H9 (cell line): ENCODE measurements at regions not wholly inside any gene's neighbourhood (a gene's known extent, or its start where the extent isn't known, plus 50 kb on each side); places are given as distances from the start of the nearest gene placed in this dataset.

ENCODE experiments used
- DNase-seq: peaks from one replicate; pipeline ENCODE4 v3.0.0-alpha.2; 2017
- H2AFZ ChIP-seq: one replicate; pipeline ENCODE4 v1.6.1; 2013; ENCODE audit warnings: mild to moderate bottlenecking, low read length, control low read depth, moderate library complexity
- H2AK5ac ChIP-seq: 2 replicates; pipeline ENCODE4 v1.6.1; 2013; ENCODE audit warnings: low read length, control low read depth, mixed read lengths; ENCODE audit not compliant: insufficient read length
- H2BK120ac ChIP-seq: one replicate; pipeline ENCODE4 v1.6.1; 2013; ENCODE audit warnings: low read depth, mild to moderate bottlenecking, low read length, control low read depth, inconsistent platforms; ENCODE audit not compliant: poor library complexity, severe bottlenecking
- H2BK12ac ChIP-seq: 2 replicates; pipeline ENCODE4 v1.6.1; 2013; ENCODE audit warnings: low read length, control low read depth, mixed read lengths, low read depth; ENCODE audit not compliant: insufficient read length
- H2BK15ac ChIP-seq: 2 replicates; pipeline ENCODE4 v1.6.1; 2013; ENCODE audit warnings: low read depth, low read length, control low read depth
- H2BK20ac ChIP-seq: one replicate; pipeline ENCODE4 v1.6.1; 2013; ENCODE audit warnings: low read depth, mild to moderate bottlenecking, low read length, control low read depth, inconsistent platforms; ENCODE audit not compliant: poor library complexity, severe bottlenecking
- H2BK5ac ChIP-seq: 2 replicates; pipeline ENCODE4 v1.6.1; 2013; ENCODE audit warnings: low read length, control low read depth, mixed read lengths; ENCODE audit not compliant: insufficient read length
- H3K14ac ChIP-seq: 2 replicates; pipeline ENCODE4 v1.6.1; 2013; ENCODE audit warnings: low read length, control low read depth; ENCODE audit not compliant: insufficient read depth
- H3K18ac ChIP-seq: 2 replicates; pipeline ENCODE4 v1.6.1; 2013; ENCODE audit warnings: low read depth, mild to moderate bottlenecking, mixed read lengths, low read length, control low read depth; ENCODE audit not compliant: insufficient read length
- H3K23ac ChIP-seq: 2 replicates; pipeline ENCODE4 v1.6.1; 2013; ENCODE audit warnings: low read length, control low read depth, mixed read lengths, low read depth; ENCODE audit not compliant: insufficient read length
- H3K23me2 ChIP-seq: 2 replicates; pipeline ENCODE4 v1.6.1; 2013; ENCODE audit warnings: low read depth, mild to moderate bottlenecking, mixed read lengths, low read length, control low read depth; ENCODE audit not compliant: insufficient read length, poor library complexity, severe bottlenecking
- H3K27ac ChIP-seq: 2 replicates; pipeline ENCODE4 v1.5.1; 2013; ENCODE audit warnings: low read length, control low read depth, mixed read lengths, low read depth; ENCODE audit not compliant: insufficient read length
- H3K27me3 ChIP-seq: 2 replicates; pipeline ENCODE4 v1.6.1; 2013; ENCODE audit warnings: low read length, control low read depth, inconsistent platforms; ENCODE audit not compliant: insufficient read depth
- H3K4ac ChIP-seq: 2 replicates; pipeline ENCODE4 v1.6.1; 2013; ENCODE audit warnings: low read depth, mild to moderate bottlenecking, control low read depth, inconsistent platforms, low read length, moderate library complexity
- H3K4me1 ChIP-seq: 2 replicates; pipeline ENCODE4 v1.6.1; 2013; ENCODE audit warnings: low read length, control low read depth, inconsistent platforms; ENCODE audit not compliant: insufficient read depth
- H3K4me2 ChIP-seq: 2 replicates; pipeline ENCODE4 v1.6.1; 2013; ENCODE audit warnings: low read length, control low read depth, mixed read lengths; ENCODE audit not compliant: insufficient read length, insufficient read depth
- H3K56ac ChIP-seq: 2 replicates; pipeline ENCODE4 v1.6.1; 2013; ENCODE audit warnings: low read depth, mild to moderate bottlenecking, mixed read lengths, low read length, control low read depth; ENCODE audit not compliant: insufficient read length
- H3K79me1 ChIP-seq: 2 replicates; pipeline ENCODE4 v1.6.1; 2013; ENCODE audit warnings: low read depth, mild to moderate bottlenecking, moderate library complexity, low read length, control low read depth, inconsistent platforms; ENCODE audit not compliant: insufficient read depth, poor library complexity, severe bottlenecking
- H3K79me2 ChIP-seq: 2 replicates; pipeline ENCODE4 v1.6.1; 2013; ENCODE audit warnings: low read length, control low read depth, inconsistent platforms; ENCODE audit not compliant: insufficient read depth
- H3K9ac ChIP-seq: 2 replicates; pipeline ENCODE4 v1.6.1; 2013; ENCODE audit warnings: low read length, control low read depth, mixed read lengths; ENCODE audit not compliant: insufficient read length; ENCODE audit errors: extremely low read depth
- H3K9me3 ChIP-seq: one replicate; pipeline ENCODE4 v1.6.1; 2013; ENCODE audit warnings: low read depth, low read length, inconsistent platforms; ENCODE audit not compliant: control insufficient read depth
- H3T11ph ChIP-seq: one replicate; pipeline ENCODE4 v1.6.1; 2013; ENCODE audit warnings: mild to moderate bottlenecking, low read length, control low read depth, inconsistent platforms
- H4K20me1 ChIP-seq: one replicate; pipeline ENCODE4 v1.6.1; 2013; ENCODE audit not compliant: control insufficient read depth, insufficient read length, insufficient read depth
- H4K5ac ChIP-seq: 2 replicates; pipeline ENCODE4 v1.6.1; 2013; ENCODE audit warnings: low read depth, mild to moderate bottlenecking, mixed read lengths, low read length, control low read depth; ENCODE audit not compliant: insufficient read length
- H4K8ac ChIP-seq: replicated peaks from 2 replicates; pipeline ENCODE4 v1.6.1; 2013; ENCODE audit warnings: low read length, control low read depth, mixed read lengths, low read depth; ENCODE audit not compliant: insufficient read length
- H4K91ac ChIP-seq: 2 replicates; pipeline ENCODE4 v1.6.1; 2013; ENCODE audit warnings: low read depth, mild to moderate bottlenecking, moderate library complexity, mixed read lengths, low read length, control low read depth; ENCODE audit not compliant: insufficient read length
- H3K27ac Mint-ChIP-seq, 3 experiments: 2 replicates in 2 of 3; 3 replicates in 1 of 3; pipeline ENCODE4 v1.8.0; 2020 to 2021; ENCODE audit warnings: mixed read lengths in 3 of 3, mild to moderate bottlenecking in 1 of 3, moderate library complexity in 1 of 3
- H3K27me3 Mint-ChIP-seq: 2 replicates; pipeline ENCODE4 v1.8.0; 2021; ENCODE audit warnings: low read depth, mild to moderate bottlenecking, moderate library complexity, mixed read lengths
- H3K36me3 Mint-ChIP-seq, 3 experiments: 2 replicates in 2 of 3; 3 replicates in 1 of 3; pipeline ENCODE4 v1.8.0; 2020 to 2021; ENCODE audit warnings: low read depth in 3 of 3, mixed read lengths in 3 of 3; ENCODE audit not compliant: insufficient read depth in 1 of 3
- H3K4me1 Mint-ChIP-seq, 2 experiments: 2 replicates each; pipeline ENCODE4 v1.8.0; 2020; ENCODE audit warnings: mixed read lengths in 2 of 2
- H3K4me3 Mint-ChIP-seq, 2 experiments: 2 replicates in 1 of 2; 3 replicates in 1 of 2; pipeline ENCODE4 v1.8.0; 2020 to 2021; ENCODE audit warnings: mild to moderate bottlenecking in 2 of 2, mixed read lengths in 2 of 2, moderate library complexity in 1 of 2
- H3K9me3 Mint-ChIP-seq, 2 experiments: 2 replicates in 1 of 2; 3 replicates in 1 of 2; pipeline ENCODE4 v1.8.0; 2020; ENCODE audit warnings: mild to moderate bottlenecking in 2 of 2, mixed read lengths in 2 of 2, moderate library complexity in 1 of 2
- CTCF ChIP-seq: fragments of 200-600 bp; sonication (generic); conservative IDR thresholded peaks from 3 replicates; pipeline ENCODE4 v1.8.0; 2021; ENCODE audit warnings: antibody characterized with exemption, mild to moderate bottlenecking
- WGBS: extraction: QIAGEN DNeasy Blood & Tissue Kit; methylation state at CpG from one replicate; pipeline ENCODE4 v1.1.7; 2013; ENCODE audit warnings: missing lambda C conversion rate, low lambda C conversion rate, mixed read lengths; ENCODE audit not compliant: insufficient read length; ENCODE audit errors: extremely low coverage; 5-methylcytosine and 5-hydroxymethylcytosine counted together

GRCh38 chr10:45100429-45100828 lies 99.7 kb downstream of the ZNF22 start:
- H3K9me3 Mint-ChIP-seq, result no peaks in the 10 kb centered on the region; a peak in 1 of 5 replicates
- Histone ChIP-seq H4K20me1 (no peaks in the 10 kb centered on the region), H3K14ac (no peak overlapping the region), H3K4ac (no peak overlapping the region), H3K4me2 (no peak overlapping the region), H2AK5ac (no peak overlapping the region), H2AFZ (no peak overlapping the region), H3K79me2 (no peaks in the 10 kb centered on the region), H2BK12ac (no peak overlapping the region), H3K23ac (no peak overlapping the region), H3K79me1 (no peaks in the 10 kb centered on the region), H3K18ac (no peak overlapping the region), H3K9me3 (no peaks in the 10 kb centered on the region), H3K56ac (no peak overlapping the region), H4K5ac (no peak overlapping the region), H3K4me1 (no peaks in the 10 kb centered on the region; the same call in 1 of the 2 replicates), H3K23me2 (no peaks in the 10 kb centered on the region), H2BK5ac (no peak overlapping the region), H2BK20ac (no peak overlapping the region), H4K8ac (no peak overlapping the region), H2BK15ac (no peak overlapping the region), H4K91ac (no peak overlapping the region), H3K27me3 (no peaks in the 10 kb centered on the region), H2BK120ac (no peak overlapping the region), H3K27ac (no peak overlapping the region), H3K9ac (no peak overlapping the region), H3T11ph (no peak overlapping the region)
- H3K27ac Mint-ChIP-seq, result no peak overlapping the region
- no CpG with 5 or more reads among the region's 4 CpGs for WGBS
- H3K4me1 Mint-ChIP-seq, result peaks cover 13 to 14% of the 10 kb centered on the region in 2 experiments
- H3K27me3 Mint-ChIP-seq, result peaks cover 9% of the 10 kb centered on the region
- no peak overlapping the region for H3K4me3 Mint-ChIP-seq
- DNase-seq, result no peak
- TF ChIP-seq CTCF, result no peak
- H3K36me3 Mint-ChIP-seq, result no peaks in the 10 kb centered on the region
